ENCODE measurements at regions not wholly inside any gene's neighbourhood (a gene's known extent, or its start where the extent isn't known, plus 50 kb on each side); places are given as distances from the start of the nearest gene placed in this dataset.

GRCh38 chr10:8369666-8370065, 315.2 kb downstream of the GATA3 start (continued):
- TF ChIP-seq NKRF (conservative IDR thresholded peaks at IDR 0.05) (no peak), HDGF (IDR thresholded peaks at IDR 0.05) (no peak), GABPA (IDR thresholded peaks at IDR 0.05; ENCODE audit: low read depth) (0 out of 2 replicates have a peak, but pooled peaks have one; percentile 36), CREM (IDR thresholded peaks at IDR 0.05; ENCODE audit: low read depth) (peak; percentile 83), PRDM15 (CRISPR knock-in tag; IDR thresholded peaks at IDR 0.05) (no peak), RAD21 (IDR thresholded peaks at IDR 0.05; ENCODE audit: insufficient read depth, low read depth, low read length) (no peak), ATF3 (IDR thresholded peaks at IDR 0.05; ENCODE audit: borderline replicate concordance, extremely low read depth, low read depth, low read length) (no peak), ESRRA (IDR thresholded peaks at IDR 0.05; ENCODE audit: low read length) (no peak), TBL1XR1 (IDR thresholded peaks at IDR 0.05; ENCODE audit: low read depth, low read length) (no peak), PBX3 (IDR thresholded peaks at IDR 0.05; ENCODE audit: insufficient replicate concordance, low read depth, low read length) (no peak), POLR2A (IDR thresholded peaks at IDR 0.05; ENCODE audit: low read depth, low read length) (no peak), SIX5 (IDR thresholded peaks at IDR 0.05; ENCODE audit: low read depth, low read length, severe bottlenecking) (no peak), ZNF384 (IDR thresholded peaks at IDR 0.05; ENCODE audit: borderline replicate concordance, low read depth, low read length) (no peak), TCF3 (IDR thresholded peaks at IDR 0.05; ENCODE audit: borderline replicate concordance, insufficient read depth, low read depth, low read length) (peak; percentile 91), NRF1 (conservative IDR thresholded peaks at IDR 0.05; ENCODE audit: low read depth, low read length) (no peak), MTA3 (IDR thresholded peaks at IDR 0.05; ENCODE audit: borderline replicate concordance, low read length) (peak; percentile 63; the same call in 1 of the 2 replicates), TAF1 (IDR thresholded peaks at IDR 0.05; ENCODE audit: borderline replicate concordance, low read depth, low read length) (no peak), SP1 (IDR thresholded peaks at IDR 0.05; ENCODE audit: low read depth, low read length) (no peak), ZNF592 (IDR thresholded peaks at IDR 0.05) (no peak), POU2F2 (IDR thresholded peaks at IDR 0.05; ENCODE audit: borderline replicate concordance, low read depth, low read length) (no peak), TCF12 (IDR thresholded peaks at IDR 0.05; ENCODE audit: low read depth, low read length) (peak; percentile 85)
